ENCODE measurements at regions not wholly inside any gene's neighbourhood (a gene's known extent, or its start where the extent isn't known, plus 50 kb on each side); places are given as distances from the start of the nearest gene placed in this dataset.
"Not testable (repeated sequence)": the region's sequence is repeated elsewhere in the genome, so short reads cannot be mapped to it uniquely, and the experiment has no call there.

GRCh38 chr12:31215518-31216232, 110.3 kb downstream of the SINHCAF start:
- H3K27ac ChIP-seq, result no peak overlapping the region
- DNase-seq (ENCODE audit: low read depth, low spot score), result peak; percentile 73

- no peak for DNase-seq (ENCODE audit: low read depth, low spot score)
- H3K27ac ChIP-seq, result no peak overlapping the region
These were observed 109.5 kb downstream of the SINHCAF start for GRCh38 chr12:31216479-31216878.

GRCh38 chr12:31217356-31218130, 108.4 kb downstream of the SINHCAF start:
- DNase-seq (ENCODE audit: low read depth, low spot score), result no peak
- H3K27ac ChIP-seq, result no peak overlapping the region

- no peak for DNase-seq (ENCODE audit: low read depth, low spot score)
These were observed 107.5 kb downstream of the SINHCAF start for GRCh38 chr12:31218203-31219025.

GRCh38 chr12:31219521-31219920, 106.4 kb downstream of the SINHCAF start:
- no peak for DNase-seq (ENCODE audit: low read depth, low spot score)
- no peak overlapping the region for H3K27ac ChIP-seq

More at GRCh38 chr12:31218203-31219025, 107.5 kb downstream of the SINHCAF start:
- no peak overlapping the region for H3K27ac ChIP-seq

GRCh38 chr12:31220061-31220460, 105.9 kb downstream of the SINHCAF start:
- H3K27ac ChIP-seq, result no peak overlapping the region
- no peak for DNase-seq (ENCODE audit: low read depth, low spot score)

GRCh38 chr12:31220633-31221550, 105.1 kb downstream of the SINHCAF start:
- H3K27ac ChIP-seq, result no peak overlapping the region
- no peak for DNase-seq (ENCODE audit: low read depth, low spot score)

GRCh38 chr12:31221551-31221945, 104.4 kb downstream of the SINHCAF start:
- no peak for DNase-seq (ENCODE audit: low read depth, low spot score)
- no peak overlapping the region for H3K27ac ChIP-seq

GRCh38 chr12:31222620-31223222, 103.2 kb downstream of the SINHCAF start:
- H3K27ac ChIP-seq, result no peak overlapping the region
- no peak for DNase-seq (ENCODE audit: low read depth, low spot score)

- H3K27ac ChIP-seq; DNase-seq (ENCODE audit: low read depth, low spot score): not testable (repeated sequence)
These were observed 102.3 kb downstream of the SINHCAF start for GRCh38 chr12:31223640-31224039.

- H3K27ac ChIP-seq, result no peak overlapping the region
- DNase-seq (ENCODE audit: low read depth, low spot score), result no peak
These were observed 101.0 kb downstream of the SINHCAF start for GRCh38 chr12:31224768-31225448.

GRCh38 chr12:31225656-31226535, 100.1 kb downstream of the SINHCAF start:
- H3K27ac ChIP-seq, result no peak overlapping the region

GRCh38 chr12:31226639-31227038, 99.3 kb downstream of the SINHCAF start:
- DNase-seq (ENCODE audit: low read depth, low spot score), result no peak

More at GRCh38 chr12:31225656-31226535, 100.1 kb downstream of the SINHCAF start:
- DNase-seq (ENCODE audit: low read depth, low spot score), result no peak

GRCh38 chr12:31227401-31227981, 98.5 kb downstream of the SINHCAF start:
- no peak for DNase-seq (ENCODE audit: low read depth, low spot score)
- H3K27ac ChIP-seq, result no peak overlapping the region

More at GRCh38 chr12:31226639-31227038, 99.3 kb downstream of the SINHCAF start:
- no peak overlapping the region for H3K27ac ChIP-seq

GRCh38 chr12:31228811-31229792, 96.8 kb downstream of the SINHCAF start:
- no peak overlapping the region for H3K27ac ChIP-seq
- DNase-seq (ENCODE audit: low read depth, low spot score), result no peak

- H3K27ac ChIP-seq, result no peak overlapping the region
- DNase-seq (ENCODE audit: low read depth, low spot score), result peak; percentile 49
These were observed 95.9 kb downstream of the SINHCAF start for GRCh38 chr12:31230004-31230403.

All from epithelial cell of prostate (primary cell).